ENCODE measurements at regions not wholly inside any gene's neighbourhood (a gene's known extent, or its start where the extent isn't known, plus 50 kb on each side); places are given as distances from the start of the nearest gene placed in this dataset.

DNA sequence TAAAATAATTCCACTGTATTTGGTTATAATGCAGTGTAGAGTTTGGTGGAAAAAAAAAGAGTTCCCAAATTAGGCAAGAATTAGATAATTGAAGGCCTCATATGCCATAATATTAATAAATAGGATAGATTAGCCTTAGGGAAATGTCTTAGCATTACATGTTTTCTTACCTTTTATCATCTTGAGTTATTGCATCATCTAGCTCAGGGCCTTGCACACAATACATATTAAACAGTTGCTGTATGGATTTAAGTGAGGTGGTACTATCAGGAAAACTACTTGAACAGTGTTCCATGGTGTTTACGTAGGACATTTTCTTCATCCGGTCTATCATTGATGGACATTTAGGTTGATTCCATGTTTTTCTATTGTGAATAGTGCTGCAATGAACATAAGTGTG lies 419.4 kb downstream of the EPHA5 start:
- H3K4me1 Mint-ChIP-seq: no peaks in the 10 kb centered on the region
- Histone ChIP-seq H3K4me1 (ENCODE audit: control insufficient read depth in 1 of 2, insufficient read depth in 2 of 2, low read length in 2 of 2) (no peaks in the 10 kb centered on the region), H3K79me2 (ENCODE audit: insufficient read depth, low read length) (no peaks in the 10 kb centered on the region), H3K4me2 (replicated peaks; ENCODE audit: extremely low read depth, low read length, poor library complexity, severe bottlenecking) (no peak overlapping the region), H4K20me1 (ENCODE audit: insufficient read depth, low read length) (no peaks in the 10 kb centered on the region), H3K27me3 (ENCODE audit: control insufficient read depth in 2 of 2, insufficient read depth in 2 of 2, low read length in 2 of 2) (no peaks in the 10 kb centered on the region), H3K9me3 (replicated peaks in 1 of 2; ENCODE audit: control insufficient read depth in 1 of 2, insufficient read depth in 1 of 2, low read length in 2 of 2) (no peaks in the 10 kb centered on the region), H3K9ac (ENCODE audit: insufficient read depth, low read length, poor library complexity, severe bottlenecking) (no peak overlapping the region), H3K36me3 (replicated peaks in 1 of 2; ENCODE audit: control insufficient read depth in 1 of 2, insufficient read depth in 2 of 2, low read length in 2 of 2) (no peaks in the 10 kb centered on the region), H3K27ac (ENCODE audit: low read depth in 1 of 2, low read length in 2 of 2) (no peak overlapping the region), H3K4me3 (replicated peaks in 1 of 3; ENCODE audit: low read depth in 2 of 3, low read length in 3 of 3) (no peak overlapping the region), H2AFZ (ENCODE audit: insufficient read depth, low read depth, low read length, poor library complexity, severe bottlenecking) (no peak overlapping the region)
- TF ChIP-seq, protein P1, sequence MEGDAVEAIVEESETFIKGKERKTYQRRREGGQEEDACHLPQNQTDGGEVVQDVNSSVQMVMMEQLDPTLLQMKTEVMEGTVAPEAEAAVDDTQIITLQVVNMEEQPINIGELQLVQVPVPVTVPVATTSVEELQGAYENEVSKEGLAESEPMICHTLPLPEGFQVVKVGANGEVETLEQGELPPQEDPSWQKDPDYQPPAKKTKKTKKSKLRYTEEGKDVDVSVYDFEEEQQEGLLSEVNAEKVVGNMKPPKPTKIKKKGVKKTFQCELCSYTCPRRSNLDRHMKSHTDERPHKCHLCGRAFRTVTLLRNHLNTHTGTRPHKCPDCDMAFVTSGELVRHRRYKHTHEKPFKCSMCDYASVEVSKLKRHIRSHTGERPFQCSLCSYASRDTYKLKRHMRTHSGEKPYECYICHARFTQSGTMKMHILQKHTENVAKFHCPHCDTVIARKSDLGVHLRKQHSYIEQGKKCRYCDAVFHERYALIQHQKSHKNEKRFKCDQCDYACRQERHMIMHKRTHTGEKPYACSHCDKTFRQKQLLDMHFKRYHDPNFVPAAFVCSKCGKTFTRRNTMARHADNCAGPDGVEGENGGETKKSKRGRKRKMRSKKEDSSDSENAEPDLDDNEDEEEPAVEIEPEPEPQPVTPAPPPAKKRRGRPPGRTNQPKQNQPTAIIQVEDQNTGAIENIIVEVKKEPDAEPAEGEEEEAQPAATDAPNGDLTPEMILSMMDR (IDR thresholded peaks at IDR 0.05): no peak
- no peaks in the 10 kb centered on the region for H3K9me3 Mint-ChIP-seq
- H3K36me3 Mint-ChIP-seq: no peaks in the 10 kb centered on the region
- WGBS (ENCODE audit: insufficient coverage): no CpG with 5 or more reads among the region's 2 CpGs
- no peak overlapping the region for H3K4me3 Mint-ChIP-seq
- no peaks in the 10 kb centered on the region for H3K27me3 Mint-ChIP-seq (ENCODE audit: low read depth in 3 of 3)
- DNase-seq: no peak
- intact Hi-C loops (cut with micrococcal nuclease): no loop called here
- no peak overlapping the region for H3K27ac Mint-ChIP-seq

DNA sequence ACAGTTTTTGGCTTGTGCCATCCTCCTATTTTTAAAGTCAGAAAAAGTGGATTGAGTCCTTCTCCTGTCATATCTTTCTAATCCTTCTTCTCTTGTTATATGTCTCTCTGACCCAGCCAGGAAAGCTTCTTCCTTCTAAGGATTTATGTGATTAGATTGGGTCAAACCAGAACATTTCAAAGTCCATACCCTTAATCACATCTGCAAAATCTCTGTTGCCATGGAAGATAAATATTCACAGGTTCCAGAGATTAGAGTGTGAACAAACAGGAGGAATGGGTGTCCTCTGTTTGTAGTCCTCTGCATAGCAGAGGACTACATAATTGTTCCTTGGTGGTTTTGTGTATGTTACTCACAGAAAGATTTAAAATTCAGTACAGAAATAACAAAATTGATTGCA lies 421.2 kb downstream of the EPHA5 start:
- Mint-ChIP-seq H3K4me3 (no peak overlapping the region), H3K4me1 (no peaks in the 10 kb centered on the region), H3K27ac (no peak overlapping the region), H3K9me3 (no peaks in the 10 kb centered on the region), H3K36me3 (no peaks in the 10 kb centered on the region), H3K27me3 (ENCODE audit: low read depth in 3 of 3) (no peaks in the 10 kb centered on the region)
- no peaks in the 10 kb centered on the region for H4K20me1 ChIP-seq (ENCODE audit: insufficient read depth, low read length)
- no peak overlapping the region for H2AFZ ChIP-seq (ENCODE audit: insufficient read depth, low read depth, low read length, poor library complexity, severe bottlenecking)
- no peak overlapping the region for H3K9ac ChIP-seq (ENCODE audit: insufficient read depth, low read length, poor library complexity, severe bottlenecking)
- intact Hi-C loops (cut with micrococcal nuclease): no loop called here
- H3K4me1 ChIP-seq (ENCODE audit: control insufficient read depth in 1 of 2, insufficient read depth in 2 of 2, low read length in 2 of 2): no peaks in the 10 kb centered on the region
- H3K4me3 ChIP-seq (replicated peaks in 1 of 3; ENCODE audit: low read depth in 2 of 3, low read length in 3 of 3): no peak overlapping the region
- H3K27ac ChIP-seq (ENCODE audit: low read depth in 1 of 2, low read length in 2 of 2): no peak overlapping the region
- no peaks in the 10 kb centered on the region for H3K27me3 ChIP-seq (ENCODE audit: control insufficient read depth in 2 of 2, insufficient read depth in 2 of 2, low read length in 2 of 2)
- DNase-seq: no peak
- no peaks in the 10 kb centered on the region for H3K79me2 ChIP-seq (ENCODE audit: insufficient read depth, low read length)
- TF ChIP-seq, protein P1 (IDR thresholded peaks at IDR 0.05): no peak
- no peak overlapping the region for H3K4me2 ChIP-seq (replicated peaks; ENCODE audit: extremely low read depth, low read length, poor library complexity, severe bottlenecking)
- H3K9me3 ChIP-seq (replicated peaks in 1 of 2; ENCODE audit: control insufficient read depth in 1 of 2, insufficient read depth in 1 of 2, low read length in 2 of 2): no peaks in the 10 kb centered on the region
- no peaks in the 10 kb centered on the region for H3K36me3 ChIP-seq (replicated peaks in 1 of 2; ENCODE audit: control insufficient read depth in 1 of 2, insufficient read depth in 2 of 2, low read length in 2 of 2)

Measured in CD14-positive monocyte (primary cell).